LNCaP clone FGC (cell line): ENCODE measurements at regions not wholly inside any gene's neighbourhood (a gene's known extent, or its start where the extent isn't known, plus 50 kb on each side); places are given as distances from the start of the nearest gene placed in this dataset.
"Not testable (repeated sequence)": the region's sequence is repeated elsewhere in the genome, so short reads cannot be mapped to it uniquely, and the experiment has no call there.

ENCODE experiments used
- DNase-seq: peaks from one replicate; pipeline ENCODE4 v3.0.0-alpha.2; 2011; ENCODE audit warnings: low read depth
- H3K4me3 ChIP-seq: 2 replicates; pipeline ENCODE4 v1.5.1; 2011; ENCODE audit warnings: mild to moderate bottlenecking, low read depth, low read length, control low read depth
- TF ChIP-seq, protein P1 (sequence below): IDR thresholded peaks from 2 replicates; pipeline ENCODE4 v1.5.1; 2012; ENCODE audit warnings: mild to moderate bottlenecking; ENCODE audit not compliant: control insufficient read depth, insufficient read depth; ENCODE audit errors: extremely low read depth

DNA sequence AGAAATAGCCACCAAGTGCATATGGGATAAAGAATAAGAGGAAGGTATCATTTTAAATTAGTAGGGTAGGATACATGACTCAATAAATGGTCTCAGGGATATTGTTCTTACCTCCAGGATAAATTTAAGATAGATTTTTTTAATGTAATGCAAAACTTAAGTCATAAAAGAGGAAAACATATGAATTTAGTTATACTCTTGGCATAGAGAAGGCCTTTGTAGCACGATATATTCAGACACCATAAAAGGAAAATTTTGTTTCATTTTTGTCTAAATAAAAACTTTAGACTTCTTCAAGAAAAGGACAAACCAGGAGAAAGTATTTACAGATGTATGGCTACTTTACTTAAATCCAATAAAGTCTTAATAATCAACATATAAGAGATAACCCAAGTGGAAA, 78.5 kb upstream of the CAB39 start:
- H3K4me3 ChIP-seq, result no peak overlapping the region
- TF ChIP-seq, protein P1, sequence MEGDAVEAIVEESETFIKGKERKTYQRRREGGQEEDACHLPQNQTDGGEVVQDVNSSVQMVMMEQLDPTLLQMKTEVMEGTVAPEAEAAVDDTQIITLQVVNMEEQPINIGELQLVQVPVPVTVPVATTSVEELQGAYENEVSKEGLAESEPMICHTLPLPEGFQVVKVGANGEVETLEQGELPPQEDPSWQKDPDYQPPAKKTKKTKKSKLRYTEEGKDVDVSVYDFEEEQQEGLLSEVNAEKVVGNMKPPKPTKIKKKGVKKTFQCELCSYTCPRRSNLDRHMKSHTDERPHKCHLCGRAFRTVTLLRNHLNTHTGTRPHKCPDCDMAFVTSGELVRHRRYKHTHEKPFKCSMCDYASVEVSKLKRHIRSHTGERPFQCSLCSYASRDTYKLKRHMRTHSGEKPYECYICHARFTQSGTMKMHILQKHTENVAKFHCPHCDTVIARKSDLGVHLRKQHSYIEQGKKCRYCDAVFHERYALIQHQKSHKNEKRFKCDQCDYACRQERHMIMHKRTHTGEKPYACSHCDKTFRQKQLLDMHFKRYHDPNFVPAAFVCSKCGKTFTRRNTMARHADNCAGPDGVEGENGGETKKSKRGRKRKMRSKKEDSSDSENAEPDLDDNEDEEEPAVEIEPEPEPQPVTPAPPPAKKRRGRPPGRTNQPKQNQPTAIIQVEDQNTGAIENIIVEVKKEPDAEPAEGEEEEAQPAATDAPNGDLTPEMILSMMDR, result no peak
- no peak for DNase-seq

DNA sequence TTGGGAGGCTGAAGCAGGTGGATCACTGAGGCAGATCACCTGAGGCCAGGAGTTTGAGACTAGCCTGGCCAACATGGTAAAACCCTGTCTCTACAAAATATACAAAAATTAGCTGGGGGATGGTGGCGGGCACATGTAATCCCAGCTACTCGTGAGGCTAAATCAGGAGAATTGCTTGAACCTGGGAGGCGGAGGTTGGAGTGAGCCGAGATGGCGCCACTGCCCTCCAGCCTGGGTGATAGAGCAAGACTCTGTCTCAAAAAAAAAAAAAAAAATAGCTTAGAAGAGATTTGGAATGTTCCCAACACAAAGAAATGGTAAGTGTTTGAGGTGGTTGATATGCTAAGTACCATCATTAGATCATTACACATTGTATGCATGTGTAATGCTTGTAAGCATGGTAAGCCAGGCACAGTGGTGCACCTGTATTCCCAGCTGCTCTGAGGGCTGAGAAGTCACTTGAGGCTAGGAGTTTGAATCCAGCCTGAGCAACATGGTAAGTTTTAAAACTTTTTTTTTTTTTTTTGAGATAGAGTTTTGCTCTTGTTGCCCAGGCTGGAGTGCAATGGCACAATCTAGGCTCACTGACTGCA, 77.8 kb upstream of the CAB39 start:
- DNase-seq, H3K4me3 ChIP-seq: not testable (repeated sequence)

DNA sequence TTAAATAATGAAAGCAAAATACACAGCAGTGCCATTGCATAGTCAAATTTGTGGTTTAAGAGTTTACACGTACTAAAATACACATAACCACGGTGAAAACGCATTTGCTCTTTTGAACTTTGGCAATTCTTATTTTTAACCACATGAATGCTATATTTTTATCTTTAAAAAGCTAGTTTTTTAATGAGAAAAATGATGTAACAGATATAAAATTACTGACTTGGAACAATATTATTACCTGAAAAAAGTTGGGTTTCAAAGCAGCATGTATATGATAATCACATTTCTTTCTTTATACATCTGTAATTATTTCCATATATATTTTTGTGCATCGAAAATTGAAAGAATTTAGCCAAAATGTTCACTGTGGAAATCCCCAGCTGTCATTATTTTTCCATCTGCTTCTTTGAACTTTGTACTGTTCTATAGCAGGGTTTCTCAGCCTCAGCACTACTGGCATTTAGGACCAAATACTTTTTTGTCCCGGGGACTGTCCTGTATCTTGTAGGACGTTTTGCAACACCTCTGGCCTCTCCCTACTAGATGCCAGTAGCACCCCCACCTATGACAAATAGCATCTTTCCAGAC, 75.9 kb upstream of the CAB39 start:
- TF ChIP-seq, protein P1, result no peak
- no peak for DNase-seq
- no peak overlapping the region for H3K4me3 ChIP-seq

DNA sequence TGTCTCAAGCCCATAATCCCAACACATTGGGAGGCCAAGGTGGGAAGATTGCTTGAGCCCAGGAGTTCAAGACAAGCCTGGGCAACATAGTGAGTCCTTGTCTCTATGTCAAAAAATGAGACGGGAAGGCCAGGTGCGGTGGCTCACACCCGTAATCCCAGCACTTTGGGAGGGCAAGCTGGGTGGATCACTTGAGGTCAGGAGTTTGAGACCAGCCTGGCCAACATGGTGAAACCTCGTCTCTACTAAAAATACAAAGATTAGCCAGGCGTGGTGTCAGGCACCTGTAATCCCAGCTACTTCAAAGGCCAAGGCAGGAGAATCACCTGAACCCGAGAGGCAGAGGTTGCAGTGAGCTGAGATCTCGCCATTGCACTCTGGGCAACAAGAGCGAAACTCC, 75.2 kb upstream of the CAB39 start:
- not testable (repeated sequence) for DNase-seq, H3K4me3 ChIP-seq

DNA sequence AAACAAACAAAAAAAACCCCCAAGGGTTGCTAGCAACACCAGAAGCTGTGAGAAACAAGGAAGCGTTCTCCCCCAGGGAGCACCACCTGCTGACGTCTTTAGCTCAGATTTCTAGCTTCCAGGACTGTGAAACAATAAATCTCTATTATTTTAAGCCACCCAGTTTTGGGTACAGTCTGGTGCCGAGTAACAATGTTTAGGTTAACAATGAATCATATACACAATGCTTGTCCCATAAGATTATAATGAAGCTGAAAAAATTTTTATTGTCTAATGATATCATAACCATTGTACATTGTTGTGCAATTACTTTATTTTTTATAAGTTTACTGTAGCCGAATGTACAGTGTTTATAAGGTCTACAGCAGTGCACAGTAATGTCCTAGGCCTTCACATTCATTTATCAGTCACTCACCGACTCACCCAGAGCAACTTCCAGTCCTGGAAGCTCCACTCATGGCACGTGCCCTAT, 72.1 kb upstream of the CAB39 start:
- TF ChIP-seq, protein P1, result no peak
- no peak overlapping the region for H3K4me3 ChIP-seq
- peak; percentile 42 for DNase-seq

DNA sequence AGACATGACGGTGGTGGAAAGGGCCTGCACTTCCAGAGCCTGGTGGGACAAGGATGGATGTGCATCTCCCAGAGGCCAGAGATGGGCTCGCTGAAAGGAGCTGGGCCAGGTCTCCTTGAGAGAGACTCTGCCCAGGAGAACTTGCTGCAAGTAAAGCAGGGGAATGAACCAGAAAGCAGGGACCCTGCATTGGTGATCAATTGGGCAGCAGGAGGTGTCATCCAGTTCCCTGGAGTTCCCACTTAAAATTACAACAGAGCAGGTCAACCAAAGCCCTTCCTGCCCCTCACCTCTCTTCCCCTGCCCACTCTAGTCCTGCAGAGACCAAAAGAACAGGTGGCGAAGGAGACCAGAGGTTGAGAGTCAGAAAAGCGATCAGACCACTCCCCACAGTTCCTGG, 69.7 kb upstream of the CAB39 start:
- TF ChIP-seq, protein P1, result no peak
- no peak for DNase-seq

DNA sequence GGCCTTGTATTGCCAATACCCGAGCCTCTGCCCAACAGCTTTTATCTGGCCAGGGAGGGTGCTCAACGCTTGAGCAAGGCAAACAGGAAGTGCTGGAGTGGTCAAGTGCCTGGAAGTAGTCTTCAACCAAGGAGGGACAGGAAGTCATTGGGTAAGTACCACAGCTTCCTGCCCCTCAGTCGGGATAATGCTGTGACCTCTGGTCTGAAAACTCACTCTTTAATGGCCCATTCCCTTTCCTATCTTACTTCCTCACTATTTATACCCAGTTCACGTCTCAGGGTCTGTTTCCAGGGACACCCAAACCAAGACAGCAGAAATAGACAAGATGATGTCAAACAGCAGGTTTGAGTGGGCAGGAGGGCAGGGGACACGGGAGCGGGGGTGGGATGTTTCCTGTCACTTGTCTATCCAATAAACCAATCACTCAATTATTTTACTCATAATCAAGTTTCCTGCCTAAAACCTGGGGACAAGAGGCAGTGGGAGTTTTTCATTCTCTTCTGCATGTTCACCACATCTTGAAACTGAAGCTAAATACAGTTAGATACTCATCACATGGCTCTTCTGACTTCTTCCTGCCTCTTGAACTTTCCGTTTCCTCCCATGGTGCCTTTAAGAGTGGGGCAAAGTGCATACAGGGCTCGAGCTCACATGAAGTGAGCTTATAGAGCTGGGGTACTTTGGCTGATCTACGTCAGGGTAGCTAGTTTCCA, 68.9 kb upstream of the CAB39 start:
- DNase-seq, result no peak
- no peak overlapping the region for H3K4me3 ChIP-seq
- TF ChIP-seq, protein P1, result no peak

More for the DNA sequence above, 69.7 kb upstream of the CAB39 start:
- no peak overlapping the region for H3K4me3 ChIP-seq

DNA sequence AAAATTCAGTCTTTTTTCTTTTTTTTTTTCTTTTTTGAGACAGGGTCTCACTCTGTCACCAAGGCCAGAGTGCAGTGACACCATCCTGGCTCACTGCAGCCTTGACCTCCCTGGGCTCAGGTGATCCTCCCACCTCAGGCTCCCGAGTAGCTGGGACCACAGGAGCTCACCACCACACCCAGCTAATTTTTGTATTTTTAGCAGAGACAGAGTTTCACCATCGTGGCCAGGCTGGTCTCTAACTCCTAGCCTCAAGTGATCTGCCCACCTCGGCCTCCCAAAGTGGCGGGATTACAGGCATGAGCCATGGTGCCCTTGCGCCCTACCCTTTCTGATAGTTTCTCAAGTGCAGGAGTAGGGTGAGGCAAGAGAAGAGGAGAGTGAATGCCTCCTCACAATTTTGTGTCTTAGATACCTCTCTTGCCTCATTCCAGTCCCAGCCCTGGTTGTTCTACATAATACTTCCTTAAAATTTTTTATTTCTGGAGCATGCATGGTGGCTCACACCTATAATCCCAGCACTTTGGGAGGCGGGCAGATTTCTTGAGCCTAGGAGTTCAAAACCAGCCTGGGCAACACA, 68.2 kb upstream of the CAB39 start:
- TF ChIP-seq, protein P1, result no peak
- H3K4me3 ChIP-seq, result no peak overlapping the region
- DNase-seq, result no peak
